HG03066 (cell line): ENCODE measurements at regions not wholly inside any gene's neighbourhood (a gene's known extent, or its start where the extent isn't known, plus 50 kb on each side); places are given as distances from the start of the nearest gene placed in this dataset.
"Not testable (repeated sequence)": the region's sequence is repeated elsewhere in the genome, so short reads cannot be mapped to it uniquely, and the experiment has no call there.

Experiments
- ATAC-seq: cut with Tn5 transposase; IDR thresholded peaks from one replicate; pipeline ENCODE4 v1.9.1; 2021; ENCODE audit warnings: low read depth; ENCODE audit not compliant: unreplicated experiment

- no peak for ATAC-seq
These were observed 157.3 kb upstream of the SALL3 start for GRCh38 chr18:78822171-78822948.

GRCh38 chr18:78822949-78823285 is 156.7 kb upstream of the SALL3 start:
- ATAC-seq: no peak

- no peak for ATAC-seq
These were observed 154.4 kb upstream of the SALL3 start for GRCh38 chr18:78825168-78825567.

GRCh38 chr18:78826631-78827030 is 153.0 kb upstream of the SALL3 start:
- ATAC-seq: no peak

- no peak for ATAC-seq
These were observed 152.5 kb upstream of the SALL3 start for GRCh38 chr18:78827141-78827540.

- ATAC-seq: no peak
These were observed 151.5 kb upstream of the SALL3 start for GRCh38 chr18:78828131-78828530.

- not testable (repeated sequence) for ATAC-seq
These were observed 150.6 kb upstream of the SALL3 start for GRCh38 chr18:78829026-78829425.

- ATAC-seq: no peak
These were observed 149.5 kb upstream of the SALL3 start for GRCh38 chr18:78830161-78830560.

GRCh38 chr18:78830826-78831225 is 148.8 kb upstream of the SALL3 start:
- ATAC-seq: no peak

GRCh38 chr18:78831603-78832002 is 148.0 kb upstream of the SALL3 start:
- ATAC-seq: no peak

- ATAC-seq: no peak
These were observed 145.8 kb upstream of the SALL3 start for GRCh38 chr18:78833833-78834232.

- ATAC-seq: no peak
These were observed 142.8 kb upstream of the SALL3 start for GRCh38 chr18:78836838-78837237.

GRCh38 chr18:78837754-78838153 is 141.9 kb upstream of the SALL3 start:
- ATAC-seq: no peak

GRCh38 chr18:78838183-78838582 is 141.4 kb upstream of the SALL3 start:
- no peak for ATAC-seq

GRCh38 chr18:78849046-78849445 is 130.6 kb upstream of the SALL3 start:
- ATAC-seq: no peak

GRCh38 chr18:78849458-78849857 is 130.2 kb upstream of the SALL3 start:
- ATAC-seq: no peak

GRCh38 chr18:78853341-78853740 is 126.3 kb upstream of the SALL3 start:
- no peak for ATAC-seq

- no peak for ATAC-seq
These were observed 124.4 kb upstream of the SALL3 start for GRCh38 chr18:78855188-78855587.

GRCh38 chr18:78856569-78857313 is 122.9 kb upstream of the SALL3 start:
- ATAC-seq: no peak

- ATAC-seq: no peak
These were observed 122.1 kb upstream of the SALL3 start for GRCh38 chr18:78857314-78858150.

GRCh38 chr18:78859686-78860085 is 119.9 kb upstream of the SALL3 start:
- no peak for ATAC-seq
